GM21528 (cell line): ENCODE measurements at regions not wholly inside any gene's neighbourhood (a gene's known extent, or its start where the extent isn't known, plus 50 kb on each side); places are given as distances from the start of the nearest gene placed in this dataset.
"Not testable (repeated sequence)": the region's sequence is repeated elsewhere in the genome, so short reads cannot be mapped to it uniquely, and the experiment has no call there.

Experiments
- ATAC-seq: cut with Tn5 transposase; IDR thresholded peaks from one replicate; pipeline ENCODE4 v1.9.1; 2021; ENCODE audit warnings: mild to moderate bottlenecking, moderate library complexity; ENCODE audit not compliant: unreplicated experiment, low FRiP score

DNA sequence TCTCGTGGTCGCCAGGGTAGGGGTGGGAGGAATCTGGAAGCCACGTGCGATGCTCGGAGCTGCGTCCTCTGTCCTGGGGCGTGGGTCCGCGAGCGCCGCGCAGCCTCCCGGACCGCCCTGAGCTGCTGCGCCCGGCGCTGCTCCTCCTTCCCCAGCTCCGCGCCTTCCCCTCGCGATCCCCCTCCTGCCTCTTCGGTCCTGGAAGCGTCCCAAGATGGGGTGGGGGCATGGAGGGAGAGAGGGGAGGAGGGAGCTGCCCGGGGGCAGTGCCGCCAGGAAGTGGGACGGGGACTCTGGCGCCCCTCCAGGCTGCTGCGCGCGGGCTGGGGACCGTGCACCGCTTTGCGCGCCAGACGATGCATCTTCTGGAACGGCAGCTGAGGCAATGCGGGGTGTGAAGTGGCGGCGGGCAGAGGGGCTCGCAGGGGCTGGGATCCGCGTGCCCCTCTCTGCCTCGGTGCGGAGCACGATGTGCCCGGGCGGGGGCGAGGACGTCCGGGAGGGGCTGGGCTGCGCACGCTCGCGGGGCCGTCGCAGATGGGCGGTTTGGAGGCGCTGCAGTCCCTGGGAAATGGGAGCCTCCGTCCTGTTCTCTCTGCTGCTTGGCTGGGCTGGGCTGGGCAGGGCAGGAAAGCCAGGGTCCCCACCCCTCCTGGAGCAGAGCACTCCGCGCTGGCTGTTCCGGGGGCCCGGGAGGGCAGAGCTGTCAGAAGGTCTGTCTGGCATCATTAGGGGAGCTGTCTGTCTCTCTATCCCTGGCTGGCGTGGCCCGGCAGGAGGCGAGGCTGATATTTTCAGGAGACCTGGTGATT lies 388.0 kb downstream of the SEC14L1 start:
- no peak for ATAC-seq

DNA sequence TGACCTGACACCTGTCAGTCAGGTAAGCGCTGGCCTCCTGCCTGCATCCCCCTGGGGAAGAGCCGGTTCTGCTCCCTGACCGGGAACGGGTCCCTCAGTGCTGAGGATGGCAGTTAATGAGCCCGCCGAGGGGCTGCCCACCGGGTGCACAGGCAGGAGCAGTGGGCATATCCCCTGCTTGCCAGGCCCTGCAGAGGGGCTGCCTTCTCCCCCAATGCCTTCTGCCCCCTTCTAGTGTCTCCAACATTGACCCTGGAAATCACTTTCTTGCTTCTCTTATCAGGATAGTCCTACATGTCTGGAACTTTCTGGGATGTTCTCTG lies 388.5 kb downstream of the SEC14L1 start:
- ATAC-seq = no peak

DNA sequence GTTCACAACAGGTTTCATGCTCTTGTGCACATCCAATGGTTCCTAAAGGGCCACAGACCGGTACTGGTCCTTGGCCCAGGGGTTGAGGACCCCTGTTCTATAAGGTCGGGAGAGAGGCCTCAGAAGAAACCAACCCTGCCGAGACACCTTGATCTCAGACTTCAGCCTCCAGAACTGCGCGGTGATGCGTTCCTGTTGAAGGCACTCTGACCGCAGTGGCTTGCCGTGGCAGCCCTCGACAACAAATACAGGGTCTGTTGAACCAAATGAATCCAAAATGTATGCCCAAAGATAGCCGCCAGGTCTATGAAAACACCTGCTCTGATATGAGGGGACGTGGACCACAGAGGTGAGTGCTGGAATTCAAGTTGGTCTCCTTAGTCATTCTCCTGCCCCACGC lies 389.8 kb downstream of the SEC14L1 start:
- no peak for ATAC-seq

DNA sequence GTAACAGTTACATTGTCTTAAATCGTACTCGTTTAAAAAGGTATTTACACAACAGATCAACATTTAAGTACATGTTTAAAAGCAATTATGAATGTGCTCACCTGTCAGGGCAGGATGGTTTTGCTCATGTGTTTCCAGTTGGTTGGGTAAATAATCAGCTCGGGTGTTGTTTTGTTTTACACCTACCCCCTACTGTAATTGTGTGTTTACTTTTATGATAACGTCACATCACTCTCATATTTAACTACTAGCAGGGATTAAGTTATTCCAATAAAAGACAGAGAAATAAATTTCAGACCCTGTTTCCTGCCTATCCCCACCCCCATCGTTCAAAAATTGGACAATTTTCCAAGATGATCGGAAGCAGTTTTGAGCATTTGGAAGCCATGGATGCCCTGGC lies 390.2 kb downstream of the SEC14L1 start:
- no peak for ATAC-seq

DNA sequence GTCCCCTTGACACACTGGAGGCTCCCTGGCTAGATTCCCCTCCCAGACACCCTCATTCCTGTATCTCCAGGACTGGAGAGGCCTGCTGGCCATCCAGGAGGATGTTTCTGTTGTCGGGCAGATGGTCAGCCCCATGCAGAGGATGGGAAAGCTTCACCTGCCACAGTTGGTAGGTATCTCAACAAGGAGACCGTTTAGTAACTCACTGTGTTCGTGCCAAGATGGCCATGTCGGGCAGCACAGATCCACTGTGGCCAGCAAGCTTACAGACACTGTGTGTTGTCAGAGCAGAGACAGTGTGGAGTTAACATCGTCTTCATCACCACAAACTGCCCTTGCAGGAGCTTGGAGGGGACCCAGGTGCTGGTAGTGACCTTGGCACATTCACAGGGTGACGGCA lies 390.9 kb downstream of the SEC14L1 start:
- ATAC-seq = no peak

DNA sequence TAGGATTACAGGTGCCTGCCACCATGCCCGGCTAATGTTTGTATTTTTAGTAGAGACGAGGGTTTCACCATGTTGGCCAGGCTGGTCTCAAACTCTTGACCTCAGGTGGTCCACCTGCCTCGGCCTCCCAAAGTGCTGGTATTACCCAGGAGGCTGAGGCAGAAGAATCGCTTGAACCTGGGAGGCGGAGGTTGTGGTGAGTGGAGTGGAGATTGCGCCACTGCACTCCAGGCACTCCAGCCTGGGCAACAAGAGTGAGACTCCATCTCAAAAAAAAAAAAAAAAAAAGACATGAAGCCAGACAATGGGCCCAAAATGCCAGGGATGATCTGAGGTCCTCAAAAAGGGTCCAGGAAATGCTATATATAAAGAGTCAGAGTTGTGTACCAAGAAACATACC lies 392.9 kb downstream of the SEC14L1 start:
- ATAC-seq = not testable (repeated sequence)

DNA sequence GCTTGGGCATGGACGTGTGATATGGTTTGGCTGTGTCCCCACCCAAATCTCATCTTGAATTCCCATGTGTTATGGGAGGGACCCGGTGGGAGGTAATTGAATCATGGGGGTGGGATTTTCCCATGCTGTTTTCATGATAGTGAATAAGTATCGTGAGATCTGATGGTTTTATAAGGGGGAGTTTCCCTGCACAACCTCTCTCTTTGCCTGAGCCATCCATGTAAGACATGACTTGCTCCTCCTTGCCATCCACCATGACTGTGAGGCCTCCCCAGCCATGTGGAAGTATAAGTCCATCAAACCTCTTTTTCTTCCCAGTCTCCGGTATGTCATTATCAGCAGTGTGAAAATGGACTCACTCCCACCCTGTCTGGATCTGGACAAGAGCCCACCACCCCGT lies 393.4 kb downstream of the SEC14L1 start:
- no peak for ATAC-seq

DNA sequence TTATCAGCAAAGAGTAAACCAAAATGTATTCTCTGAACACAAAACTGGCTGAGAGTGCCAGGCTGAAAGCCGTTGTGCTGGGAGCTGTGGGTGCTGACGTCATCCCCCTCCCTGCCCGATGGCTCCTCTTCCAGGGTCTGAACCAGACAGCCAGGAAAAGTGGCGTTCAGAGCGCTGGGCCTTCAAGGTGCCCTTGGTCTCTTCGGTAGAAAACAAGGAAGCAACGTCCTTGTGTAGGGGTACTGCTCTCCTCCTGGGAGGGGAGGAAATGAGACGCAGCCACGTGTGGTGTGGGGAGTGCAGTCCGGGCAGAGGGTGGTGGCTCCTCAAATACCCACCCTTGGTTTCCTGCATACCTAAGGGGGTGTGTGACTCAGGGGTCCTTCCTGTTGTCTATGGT lies 394.7 kb downstream of the SEC14L1 start:
- no peak for ATAC-seq

DNA sequence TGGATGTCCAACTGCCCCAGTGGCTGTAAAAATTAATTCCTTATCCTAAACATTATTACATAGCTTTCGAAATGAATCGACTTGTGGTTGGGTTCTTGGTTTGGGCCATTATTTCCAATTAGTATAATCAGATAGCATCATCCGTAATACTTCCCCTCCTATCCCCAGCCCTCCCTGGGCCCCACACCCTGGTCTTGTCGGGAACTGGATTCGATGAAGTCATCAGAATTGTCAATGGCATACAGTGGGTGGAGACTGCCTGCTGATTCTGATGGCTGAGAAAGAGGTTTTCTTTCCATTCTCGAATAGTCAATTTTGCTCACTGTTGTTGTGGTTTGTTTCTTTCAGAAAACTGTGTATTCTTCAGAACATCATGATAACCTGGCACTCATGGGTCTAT lies 395.1 kb downstream of the SEC14L1 start:
- no peak for ATAC-seq

DNA sequence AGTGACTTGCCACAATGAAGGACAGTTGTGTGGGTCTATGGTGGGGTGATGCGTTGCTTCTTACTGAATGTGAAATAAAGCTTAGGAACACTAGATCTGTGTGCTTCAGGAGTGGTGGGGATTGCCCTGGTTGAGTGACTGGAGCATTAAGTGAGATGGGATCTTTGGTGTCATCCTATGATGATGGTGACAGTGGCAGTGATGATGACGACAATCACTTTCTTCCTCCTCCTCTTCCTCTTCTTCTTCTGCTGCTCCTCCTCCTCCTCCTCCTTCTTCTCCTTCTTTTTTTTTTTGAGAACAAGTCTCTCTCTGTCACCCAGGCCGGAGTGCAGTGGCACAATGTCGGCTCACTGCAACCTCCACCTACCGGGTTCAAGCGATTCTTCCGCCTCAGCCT lies 396.8 kb downstream of the SEC14L1 start:
- ATAC-seq = no peak

DNA sequence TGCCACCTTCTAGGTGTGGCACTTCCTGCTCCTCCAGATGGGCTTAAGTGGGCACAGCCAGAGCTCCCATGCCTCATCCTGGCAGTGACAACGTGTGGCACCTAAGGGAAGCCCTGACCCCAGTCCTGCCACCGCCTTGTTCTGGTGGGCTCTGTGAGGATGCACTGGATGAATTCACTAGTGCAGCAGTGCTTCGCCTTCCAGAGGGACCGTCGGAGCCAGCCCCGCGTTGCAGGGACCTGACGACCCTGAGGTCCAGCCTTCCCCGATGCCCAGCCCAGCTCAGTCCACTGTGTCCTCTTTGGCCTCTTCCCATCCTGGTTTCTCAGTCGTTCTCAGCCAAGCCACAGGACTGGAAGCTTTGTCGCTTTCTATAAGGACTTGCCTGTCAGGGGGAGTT lies 399.8 kb downstream of the SEC14L1 start:
- no peak for ATAC-seq

DNA sequence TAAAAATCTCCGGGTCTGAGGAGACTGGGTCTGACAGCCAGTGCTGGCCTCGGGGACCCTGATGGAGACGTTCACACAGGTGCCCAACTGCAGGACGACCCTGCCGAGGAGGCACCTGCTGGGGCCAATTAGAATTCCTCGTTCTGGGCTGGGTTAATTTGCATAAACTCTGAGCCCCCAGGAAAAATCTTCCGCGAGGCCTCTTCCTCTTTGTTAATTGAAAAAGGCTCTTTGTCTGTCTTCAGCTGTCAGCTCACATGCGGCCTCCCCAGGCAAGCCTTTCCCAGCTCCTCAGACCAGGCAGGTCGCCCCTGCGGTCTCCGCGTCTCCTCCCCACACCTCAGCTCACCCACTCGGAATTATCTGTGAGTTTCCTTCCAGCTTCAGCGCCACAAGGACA lies 400.2 kb downstream of the SEC14L1 start:
- no peak for ATAC-seq

DNA sequence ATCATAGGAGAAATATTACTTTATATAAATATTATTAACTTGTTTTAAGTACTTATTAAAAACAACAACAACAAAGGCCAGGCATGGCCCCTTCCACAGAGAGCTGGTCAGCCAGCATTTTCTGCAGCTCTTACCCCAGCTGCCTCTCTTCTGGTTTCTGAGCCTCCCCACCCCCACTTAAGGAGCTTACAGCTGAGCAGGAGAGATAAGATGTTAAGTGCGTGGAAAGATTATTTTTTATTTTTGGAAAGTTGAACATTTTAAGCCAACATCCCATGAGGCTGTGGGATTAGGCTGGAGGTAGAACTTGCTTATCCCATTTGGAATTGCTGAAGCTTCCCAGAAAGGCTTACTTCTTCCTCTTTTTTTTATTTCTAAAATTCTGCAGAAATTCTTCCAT lies 401.2 kb downstream of the SEC14L1 start:
- no peak for ATAC-seq

DNA sequence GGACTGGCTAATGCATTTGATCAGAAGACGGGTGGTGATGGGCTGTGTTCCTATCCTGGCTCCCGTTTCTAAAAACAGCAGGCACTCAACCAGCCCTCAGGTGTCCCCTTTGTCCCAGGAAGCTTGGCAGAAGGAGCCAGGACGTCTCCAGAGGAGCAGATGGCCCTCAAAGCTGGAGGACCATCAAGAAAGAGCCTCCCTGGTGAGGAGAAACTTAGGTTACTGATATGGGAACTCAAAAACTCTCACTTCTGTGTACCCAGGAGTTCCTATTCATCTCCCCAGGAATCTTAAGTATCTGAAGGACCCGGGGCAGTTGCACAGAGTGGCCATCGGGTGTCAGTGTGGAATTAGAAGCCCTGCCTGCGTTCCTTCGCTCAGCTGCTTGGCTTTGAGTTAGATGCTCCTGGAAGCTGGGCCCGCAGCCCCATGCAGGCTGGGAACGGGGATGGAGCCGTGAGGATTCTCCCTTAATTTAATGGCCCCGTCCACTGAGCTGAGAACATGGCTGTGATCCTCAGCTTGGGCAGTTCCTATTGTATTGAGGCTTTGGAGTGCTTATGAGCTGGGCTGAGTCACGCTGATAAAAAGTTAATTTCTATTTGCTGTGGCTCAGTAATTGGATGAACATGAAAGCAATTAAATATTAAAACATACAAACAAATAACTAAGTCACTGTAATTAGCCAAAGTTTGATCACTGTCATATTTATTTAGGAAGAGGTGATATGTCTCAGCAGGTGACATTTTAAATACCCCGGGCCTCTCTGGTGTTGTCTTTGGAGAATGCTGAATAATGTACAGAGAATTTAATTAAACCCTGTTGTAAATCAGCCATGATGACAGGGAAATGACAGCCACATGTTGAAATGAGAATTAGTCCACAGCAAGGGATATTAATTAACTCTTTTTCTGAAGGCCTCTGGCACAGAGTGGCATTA lies 402.1 kb downstream of the SEC14L1 start:
- ATAC-seq = no peak

DNA sequence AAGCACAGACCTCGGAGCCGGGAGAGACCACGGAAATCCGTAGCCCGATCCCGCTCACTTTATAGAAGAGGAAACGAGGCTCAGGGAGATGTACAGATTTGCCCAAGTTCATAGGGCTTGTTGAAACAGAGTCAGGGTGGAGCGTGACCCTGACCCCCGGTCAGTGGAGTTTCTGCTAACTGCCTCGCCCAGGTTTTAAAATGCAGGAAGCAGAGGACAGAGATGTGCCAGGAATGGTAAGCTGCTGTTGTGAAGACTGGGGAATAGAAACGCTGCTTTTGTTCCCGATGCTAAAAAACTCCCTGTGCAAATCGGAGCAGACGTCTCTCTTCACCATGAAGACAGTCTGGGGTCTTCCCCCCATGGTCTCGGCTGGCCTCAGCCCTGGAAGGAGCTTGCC lies 403.0 kb downstream of the SEC14L1 start:
- no peak for ATAC-seq

DNA sequence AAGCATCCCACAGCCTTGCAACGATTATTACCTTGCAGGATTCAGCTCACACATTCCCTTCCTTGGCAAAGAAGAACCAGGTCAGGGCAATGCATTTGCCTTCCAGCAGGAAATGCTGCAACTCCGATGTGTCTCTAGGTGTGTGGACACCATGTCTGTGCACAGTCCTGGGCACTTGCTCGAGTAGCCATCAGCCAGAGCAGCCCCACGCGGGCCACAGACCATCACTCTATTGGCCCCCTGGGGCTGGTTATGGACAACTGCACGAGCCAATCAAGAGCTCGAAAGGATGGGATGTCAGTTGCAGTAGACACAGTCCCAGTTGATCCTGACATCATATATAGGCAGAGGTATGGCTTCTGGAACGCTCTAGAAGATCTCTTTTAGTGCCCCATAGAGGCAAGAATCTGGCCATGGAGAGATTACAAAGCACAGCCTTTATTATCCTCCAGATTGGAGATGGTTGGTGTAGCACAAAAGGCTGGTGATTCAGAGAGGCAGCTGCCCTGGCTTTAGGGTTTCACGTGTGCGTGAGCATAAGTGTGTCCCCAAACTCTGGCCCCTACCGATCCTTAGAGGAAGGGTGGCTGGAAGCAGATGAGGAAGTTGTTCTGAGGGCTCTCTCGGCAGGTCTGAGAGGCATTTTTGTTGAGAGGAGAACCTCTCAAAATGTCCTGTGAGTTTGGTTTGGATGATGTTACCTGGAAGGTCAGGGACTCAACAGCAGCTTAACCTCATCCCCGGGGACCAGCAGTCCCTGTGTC lies 403.8 kb downstream of the SEC14L1 start:
- no peak for ATAC-seq

DNA sequence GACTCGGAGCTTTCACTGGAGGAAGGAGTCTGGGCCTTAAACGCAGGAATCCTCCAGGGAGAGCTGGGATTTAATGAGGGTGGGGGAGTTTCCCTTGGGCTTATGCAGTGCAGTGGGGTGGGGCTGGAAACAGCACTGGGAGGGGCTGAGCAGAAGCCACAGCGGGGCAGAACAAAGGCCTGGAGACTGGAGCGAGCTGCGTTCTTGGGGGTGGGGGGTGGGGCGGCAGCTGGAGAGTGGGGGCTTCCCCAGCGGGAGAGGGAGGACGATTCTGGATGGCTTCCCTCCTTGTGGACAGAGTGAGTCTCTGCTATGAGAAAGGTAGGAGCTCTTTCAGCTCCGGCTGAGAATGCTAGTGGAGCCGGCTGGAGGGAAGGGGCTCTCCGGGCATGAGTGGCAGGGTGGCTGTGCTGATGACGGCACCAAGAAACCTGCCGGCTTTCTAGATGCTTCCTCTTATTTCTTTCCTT lies 406.0 kb downstream of the SEC14L1 start:
- no peak for ATAC-seq

DNA sequence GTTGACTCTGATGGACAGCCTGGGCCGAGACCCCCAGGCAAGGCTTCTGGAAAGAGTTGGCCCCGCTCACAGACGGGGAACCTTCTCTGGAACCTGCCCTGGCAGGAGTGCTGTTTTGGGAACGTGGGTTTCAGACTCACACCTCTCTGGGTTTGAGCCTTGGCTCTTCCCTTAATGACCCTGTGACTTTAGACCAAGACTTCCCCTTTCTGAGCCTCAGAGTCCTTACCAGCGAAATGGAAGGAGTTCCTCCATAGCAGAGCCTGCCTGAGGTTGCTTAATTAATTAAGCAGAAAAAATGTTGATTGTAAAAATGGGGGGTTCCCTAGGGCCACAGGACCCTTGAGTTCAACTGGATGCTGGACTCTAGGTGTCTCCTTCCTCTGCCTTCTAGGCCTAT lies 408.2 kb downstream of the SEC14L1 start:
- ATAC-seq = no peak

DNA sequence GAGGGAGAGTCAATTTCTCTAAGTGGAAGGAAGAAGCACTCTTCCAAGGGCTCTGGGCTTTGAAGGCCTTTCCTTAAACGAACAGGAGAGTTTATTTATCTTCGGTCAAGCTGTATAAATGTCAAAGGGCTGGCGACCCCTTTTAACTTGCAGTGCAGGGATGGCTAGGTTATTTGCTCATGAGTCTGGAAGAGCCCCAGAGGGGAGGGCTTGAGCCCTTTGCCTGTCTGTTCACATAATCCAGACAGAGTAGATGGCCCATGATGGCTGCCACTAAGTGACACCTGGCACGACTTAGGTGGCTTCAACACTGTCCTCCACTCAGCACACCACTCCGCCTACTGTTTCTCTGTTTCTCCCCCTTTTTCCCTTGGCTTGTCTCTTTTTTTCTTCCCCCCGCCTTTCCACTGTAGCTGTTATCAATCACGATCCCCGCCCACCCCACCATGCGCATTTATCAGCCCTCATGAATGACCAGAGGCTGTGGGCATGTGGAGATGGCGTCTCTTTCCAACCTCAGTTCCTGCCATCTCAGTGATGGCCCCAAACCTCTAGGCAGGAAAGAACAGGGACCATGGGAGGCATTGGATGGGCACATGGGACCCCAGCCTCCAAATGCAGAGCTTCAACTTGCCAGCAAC lies 408.7 kb upstream of the TNRC6C start:
- no peak for ATAC-seq

DNA sequence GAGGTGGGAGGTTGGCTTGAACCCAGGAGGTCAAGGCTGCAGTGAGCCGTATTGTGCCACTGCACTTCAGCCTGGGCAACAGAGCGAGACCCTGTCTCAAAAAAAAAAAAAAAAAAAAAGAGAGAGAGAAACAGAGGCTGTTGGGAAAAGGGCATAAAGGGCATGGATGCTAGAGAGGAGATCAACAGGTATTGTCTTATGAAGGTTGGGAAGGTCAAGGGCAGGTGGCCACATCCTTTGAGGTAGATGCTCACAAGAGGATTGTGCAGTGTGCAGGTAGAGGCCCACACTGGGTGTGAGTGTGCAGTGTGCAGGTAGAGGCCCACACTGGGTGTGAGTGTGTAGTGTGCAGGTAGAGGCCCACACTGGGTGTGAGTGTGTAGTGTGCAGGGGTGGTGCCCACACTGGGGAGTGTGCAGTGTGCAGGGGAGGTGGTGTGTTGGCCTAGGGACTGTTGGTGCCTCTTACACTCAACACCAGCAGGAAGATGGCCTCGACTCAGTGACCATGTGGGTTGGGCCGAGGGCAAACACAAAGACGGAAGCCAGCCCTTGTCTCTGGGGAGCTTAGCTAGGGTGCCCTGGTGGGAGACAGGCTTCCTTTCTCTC lies 404.9 kb upstream of the TNRC6C start:
- no peak for ATAC-seq
